GM23248 (cell line): ENCODE measurements at regions not wholly inside any gene's neighbourhood (a gene's known extent, or its start where the extent isn't known, plus 50 kb on each side); places are given as distances from the start of the nearest gene placed in this dataset.

ENCODE experiments used
- DNase-seq: peaks from one replicate; pipeline ENCODE4 v3.0.0-alpha.2; 2015
- H2AFZ ChIP-seq: fragments of 200-600 bp; sonication (generic); 2 replicates; pipeline ENCODE4 v1.6.1; 2016; ENCODE audit warnings: antibody characterized with exemption
- H3F3A ChIP-seq: fragments of 200-600 bp; sonication (generic); 2 replicates; pipeline ENCODE4 v1.6.1; 2016; ENCODE audit warnings: mild to moderate bottlenecking, antibody characterized with exemption, mixed run types; ENCODE audit not compliant: insufficient read depth
- H3K27ac ChIP-seq: fragments of 200-600 bp; sonication (generic); 2 replicates; pipeline ENCODE4 v1.5.1; 2016; ENCODE audit warnings: mild to moderate bottlenecking
- H3K27me3 ChIP-seq: fragments of 200-600 bp; sonication (generic); replicated peaks from 2 replicates; pipeline ENCODE4 v1.6.1; 2016; ENCODE audit warnings: mild to moderate bottlenecking; ENCODE audit not compliant: insufficient read depth
- H3K36me3 ChIP-seq: fragments of 200-600 bp; sonication (generic); 2 replicates; pipeline ENCODE4 v1.6.1; 2016; ENCODE audit warnings: low read depth, mild to moderate bottlenecking
- H3K4me1 ChIP-seq: fragments of 200-600 bp; sonication (generic); 2 replicates; pipeline ENCODE4 v1.6.1; 2016; ENCODE audit warnings: mild to moderate bottlenecking; ENCODE audit not compliant: insufficient read depth
- H3K4me2 ChIP-seq: fragments of 200-600 bp; sonication (generic); one replicate; pipeline ENCODE4 v1.6.1; 2016; ENCODE audit warnings: mild to moderate bottlenecking; ENCODE audit not compliant: unreplicated experiment
- H3K4me3 ChIP-seq: fragments of 200-600 bp; sonication (generic); 2 replicates; pipeline ENCODE4 v1.5.1; 2016; ENCODE audit warnings: mild to moderate bottlenecking
- H3K79me2 ChIP-seq: fragments of 200-600 bp; sonication (generic); 2 replicates; pipeline ENCODE4 v1.6.1; 2016; ENCODE audit warnings: mild to moderate bottlenecking; ENCODE audit not compliant: insufficient read depth
- H3K9ac ChIP-seq: fragments of 200-600 bp; sonication (generic); 2 replicates; pipeline ENCODE4 v1.6.1; 2016; ENCODE audit warnings: mild to moderate bottlenecking
- H3K9me2 ChIP-seq: fragments of 200-600 bp; sonication (generic); 2 replicates; pipeline ENCODE4 v1.6.1; 2016; ENCODE audit warnings: mixed run types, mild to moderate bottlenecking, moderate library complexity; ENCODE audit not compliant: insufficient read depth
- H3K9me3 ChIP-seq: fragments of 200-600 bp; sonication (generic); one replicate; pipeline ENCODE4 v1.6.1; 2017; ENCODE audit warnings: low read depth
- H4K20me1 ChIP-seq: fragments of 200-600 bp; sonication (generic); 2 replicates; pipeline ENCODE4 v1.6.0; 2016; ENCODE audit not compliant: insufficient read depth
- EZH2 ChIP-seq: fragments of 200-600 bp; sonication (generic); IDR thresholded peaks from 2 replicates; pipeline ENCODE4 v1.6.1; 2018; ENCODE audit warnings: antibody characterized with exemption, mild to moderate bottlenecking; ENCODE audit not compliant: insufficient read depth, poor library complexity, severe bottlenecking
- EZH2phosphoT487 ChIP-seq: fragments of 200-600 bp; sonication (generic); IDR thresholded peaks from 2 replicates; pipeline ENCODE4 v1.6.1; 2018; ENCODE audit warnings: antibody characterized with exemption, moderate library complexity, mild to moderate bottlenecking, low read depth; ENCODE audit not compliant: insufficient read depth
- WGBS, 2 experiments: methylation state at CpG; one replicate each; pipeline ENCODE4 v1.1.6; 2015 to 2017; ENCODE audit warnings: low lambda C conversion rate in 2 of 2, low coverage in 1 of 2; ENCODE audit errors: missing lambda C conversion rate in 2 of 2; 5-methylcytosine and 5-hydroxymethylcytosine counted together
- in situ Hi-C: fragments of 300-500 bp; cut with MboI; formaldehyde crosslinking; loops from 2 replicates; pipeline ENCODE4 v1.15.0; 2020

GRCh38 chr3:67232642-67233041, 234.5 kb downstream of the KBTBD8 start:
- Histone ChIP-seq H3K27me3 (no peaks in the 10 kb centered on the region), H2AFZ (no peak overlapping the region), H3K9me2 (no peaks in the 10 kb centered on the region), H3K36me3 (no peaks in the 10 kb centered on the region), H3K27ac (no peak overlapping the region), H3K79me2 (no peaks in the 10 kb centered on the region), H3K9me3 (no peaks in the 10 kb centered on the region), H3K4me3 (no peak overlapping the region), H3K9ac (no peak overlapping the region), H4K20me1 (no peaks in the 10 kb centered on the region), H3K4me2 (no peak overlapping the region), H3K4me1 (no peaks in the 10 kb centered on the region), H3F3A (no peaks in the 10 kb centered on the region)
- 29 to 33% methylated on average over 3 of the region's 3 CpGs for WGBS, 2 experiments
- TF ChIP-seq EZH2 (no peak), EZH2phosphoT487 (no peak)
- no peak for DNase-seq
- in situ Hi-C loops: no loop called here

DNA sequence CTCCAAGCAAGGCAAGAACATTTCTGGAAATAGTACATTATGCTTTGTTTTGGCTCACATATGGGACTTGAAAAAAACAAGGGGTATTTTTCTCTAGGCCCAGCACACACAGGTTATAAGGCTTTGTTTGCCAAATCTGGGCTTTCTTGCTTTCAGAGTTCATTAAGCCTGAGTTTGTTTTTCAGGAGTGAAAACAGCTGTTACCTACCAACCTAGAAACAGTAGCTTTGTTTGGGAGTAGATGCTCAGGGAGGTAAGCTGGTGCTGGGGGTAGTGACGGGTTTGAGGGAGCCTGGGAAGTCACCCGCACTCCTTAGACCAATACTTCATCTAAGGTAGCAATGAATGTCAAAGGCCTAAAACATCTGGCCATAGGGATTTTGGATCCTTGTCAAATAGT, 241.2 kb downstream of the KBTBD8 start:
- Histone ChIP-seq H3K79me2 (no peaks in the 10 kb centered on the region), H4K20me1 (no peaks in the 10 kb centered on the region), H3K9me3 (no peaks in the 10 kb centered on the region), H3K27ac (no peak overlapping the region), H3K4me2 (no peak overlapping the region), H3K9ac (no peak overlapping the region), H3K36me3 (no peaks in the 10 kb centered on the region), H3K4me3 (no peak overlapping the region), H3K9me2 (no peaks in the 10 kb centered on the region), H3F3A (no peaks in the 10 kb centered on the region), H2AFZ (no peak overlapping the region), H3K27me3 (no peaks in the 10 kb centered on the region), H3K4me1 (no peaks in the 10 kb centered on the region)
- WGBS, 2 experiments: 32 to 57% methylated on average over 2 of the region's 2 CpGs
- TF ChIP-seq EZH2 (no peak), EZH2phosphoT487 (no peak)
- DNase-seq: no peak
- in situ Hi-C loops: no loop called here

- Histone ChIP-seq H3K79me2 (no peaks in the 10 kb centered on the region), H3K9ac (no peak overlapping the region), H3K27ac (no peak overlapping the region), H3F3A (no peaks in the 10 kb centered on the region), H3K9me2 (no peaks in the 10 kb centered on the region), H3K36me3 (no peaks in the 10 kb centered on the region), H3K27me3 (no peaks in the 10 kb centered on the region), H3K4me2 (no peak overlapping the region), H3K9me3 (no peaks in the 10 kb centered on the region), H3K4me3 (no peak overlapping the region), H2AFZ (no peak overlapping the region), H4K20me1 (no peaks in the 10 kb centered on the region), H3K4me1 (no peaks in the 10 kb centered on the region)
- TF ChIP-seq EZH2phosphoT487: no peak
- TF ChIP-seq EZH2: no peak
- 16 to 27% methylated on average over 4 of the region's 4 CpGs for WGBS, 2 experiments
- in situ Hi-C loops: no loop called here
- DNase-seq: no peak
These were observed 243.0 kb downstream of the KBTBD8 start for GRCh38 chr3:67241084-67241483.

- Histone ChIP-seq H4K20me1 (no peaks in the 10 kb centered on the region), H3K27me3 (no peaks in the 10 kb centered on the region), H3K4me1 (no peaks in the 10 kb centered on the region), H2AFZ (no peak overlapping the region), H3F3A (no peaks in the 10 kb centered on the region), H3K9me3 (no peaks in the 10 kb centered on the region), H3K27ac (no peak overlapping the region), H3K9me2 (no peaks in the 10 kb centered on the region), H3K4me2 (no peak overlapping the region), H3K4me3 (no peak overlapping the region), H3K79me2 (no peaks in the 10 kb centered on the region), H3K36me3 (no peaks in the 10 kb centered on the region), H3K9ac (no peak overlapping the region)
- WGBS, 2 experiments: 27 to 28% methylated on average over 2 of the region's 2 CpGs
- DNase-seq: no peak
- in situ Hi-C loops: no loop called here
- no peak for TF ChIP-seq EZH2phosphoT487
- TF ChIP-seq EZH2: no peak
These were observed 246.0 kb downstream of the KBTBD8 start for GRCh38 chr3:67244130-67244529.

DNA sequence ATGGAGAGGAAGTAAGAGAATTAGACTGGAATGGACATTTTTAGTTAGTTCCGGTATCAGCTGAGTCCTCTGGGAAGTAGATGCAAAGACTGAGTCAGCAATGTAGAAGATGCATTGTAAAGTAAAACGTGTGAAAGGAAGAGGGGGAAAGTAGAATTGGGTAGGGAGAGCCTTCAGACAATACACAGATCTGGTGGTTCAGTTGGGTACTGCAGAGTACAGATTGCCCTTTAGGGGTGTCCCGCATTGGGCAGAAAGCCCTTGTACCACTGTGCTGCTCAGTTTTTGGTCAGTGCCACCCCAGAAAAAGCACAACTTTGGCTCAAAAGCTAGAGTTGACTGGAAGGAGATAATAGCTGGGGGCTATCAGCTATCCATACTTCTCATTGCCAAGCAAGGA, 247.4 kb downstream of the KBTBD8 start:
- 47 to 56% methylated on average over 3 of the region's 3 CpGs for WGBS, 2 experiments

More for the DNA sequence above, 247.4 kb downstream of the KBTBD8 start:
- DNase-seq: no peak
- Histone ChIP-seq H2AFZ (no peak overlapping the region), H3K36me3 (no peaks in the 10 kb centered on the region), H4K20me1 (no peaks in the 10 kb centered on the region), H3K79me2 (no peaks in the 10 kb centered on the region), H3K9me2 (no peaks in the 10 kb centered on the region), H3K27me3 (no peaks in the 10 kb centered on the region), H3K4me1 (no peaks in the 10 kb centered on the region), H3K4me2 (no peak overlapping the region), H3K27ac (no peak overlapping the region), H3K9me3 (no peaks in the 10 kb centered on the region), H3K9ac (no peak overlapping the region), H3F3A (no peaks in the 10 kb centered on the region), H3K4me3 (no peak overlapping the region)
- TF ChIP-seq EZH2: no peak
- TF ChIP-seq EZH2phosphoT487: no peak
- in situ Hi-C loops: no loop called here
